ENCODE measurements at regions not wholly inside any gene's neighbourhood (a gene's known extent, or its start where the extent isn't known, plus 50 kb on each side); places are given as distances from the start of the nearest gene placed in this dataset.

DNA sequence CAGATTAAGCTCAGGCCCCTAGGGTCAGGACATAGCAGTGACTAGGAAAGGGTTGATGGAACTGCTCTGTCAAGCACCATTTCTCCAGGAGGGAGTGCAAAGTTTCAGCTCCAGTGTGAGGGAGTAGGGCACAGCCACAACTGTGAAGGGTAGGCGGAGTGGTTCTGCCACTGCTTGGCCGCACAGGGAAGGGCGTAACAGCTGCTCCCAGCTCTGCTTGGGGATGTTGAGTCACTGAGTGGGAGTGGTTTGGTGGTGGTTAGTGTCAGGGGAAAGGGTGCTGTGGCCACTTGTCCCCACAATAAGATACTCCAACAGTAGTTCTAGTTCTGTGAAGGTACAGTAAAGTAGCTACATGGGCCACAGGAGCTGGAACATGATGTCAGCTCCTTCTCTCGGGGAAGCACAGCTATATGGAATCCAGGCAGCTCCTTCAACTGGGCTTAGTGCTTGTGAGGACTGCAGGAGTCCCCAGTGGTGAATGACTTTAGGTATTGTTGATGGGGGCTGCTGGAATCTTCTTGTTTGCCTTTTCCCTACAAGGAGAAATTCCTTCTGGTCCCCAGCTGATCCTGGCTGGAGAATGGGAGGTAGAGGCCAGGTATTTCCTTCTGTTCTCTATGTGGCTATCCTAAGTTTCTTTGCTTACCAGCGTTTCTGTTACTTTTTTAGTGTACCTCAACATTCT is 314.5 kb downstream of the SPATA31D1 start:
- no peak overlapping the region for H3K4me3 ChIP-seq (ENCODE audit: low read depth, low read length)
- TF ChIP-seq, protein P1, sequence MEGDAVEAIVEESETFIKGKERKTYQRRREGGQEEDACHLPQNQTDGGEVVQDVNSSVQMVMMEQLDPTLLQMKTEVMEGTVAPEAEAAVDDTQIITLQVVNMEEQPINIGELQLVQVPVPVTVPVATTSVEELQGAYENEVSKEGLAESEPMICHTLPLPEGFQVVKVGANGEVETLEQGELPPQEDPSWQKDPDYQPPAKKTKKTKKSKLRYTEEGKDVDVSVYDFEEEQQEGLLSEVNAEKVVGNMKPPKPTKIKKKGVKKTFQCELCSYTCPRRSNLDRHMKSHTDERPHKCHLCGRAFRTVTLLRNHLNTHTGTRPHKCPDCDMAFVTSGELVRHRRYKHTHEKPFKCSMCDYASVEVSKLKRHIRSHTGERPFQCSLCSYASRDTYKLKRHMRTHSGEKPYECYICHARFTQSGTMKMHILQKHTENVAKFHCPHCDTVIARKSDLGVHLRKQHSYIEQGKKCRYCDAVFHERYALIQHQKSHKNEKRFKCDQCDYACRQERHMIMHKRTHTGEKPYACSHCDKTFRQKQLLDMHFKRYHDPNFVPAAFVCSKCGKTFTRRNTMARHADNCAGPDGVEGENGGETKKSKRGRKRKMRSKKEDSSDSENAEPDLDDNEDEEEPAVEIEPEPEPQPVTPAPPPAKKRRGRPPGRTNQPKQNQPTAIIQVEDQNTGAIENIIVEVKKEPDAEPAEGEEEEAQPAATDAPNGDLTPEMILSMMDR (IDR thresholded peaks at IDR 0.05; ENCODE audit: insufficient read depth, low read depth, low read length) = no peak

DNA sequence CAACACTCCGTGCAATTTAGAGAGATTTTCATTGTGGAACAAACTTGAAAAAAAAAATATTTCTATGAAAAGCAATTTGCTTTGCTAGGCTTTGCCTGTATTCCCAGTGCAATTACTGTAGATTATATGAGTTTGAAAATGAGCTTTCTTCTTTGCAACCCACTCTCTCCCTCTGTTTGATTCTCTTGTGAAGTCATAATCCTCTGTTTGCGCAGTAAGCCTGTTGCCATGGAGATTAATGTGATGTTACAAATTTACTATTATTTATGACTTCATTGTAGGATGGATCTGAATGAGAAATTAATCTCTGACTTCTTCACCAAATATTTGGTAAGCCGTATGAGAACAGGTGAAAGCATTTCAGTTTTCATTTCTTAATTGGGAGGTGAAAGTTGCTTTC is 320.3 kb downstream of the SPATA31D1 start:
- H3K4me3 ChIP-seq (ENCODE audit: low read depth, low read length) = no peak overlapping the region
- TF ChIP-seq, protein P1 (IDR thresholded peaks at IDR 0.05; ENCODE audit: insufficient read depth, low read depth, low read length) = no peak
- no peak for DNase-seq (ENCODE audit: low read depth)

More for the DNA sequence above, 314.5 kb downstream of the SPATA31D1 start:
- DNase-seq (ENCODE audit: low read depth) = no peak

DNA sequence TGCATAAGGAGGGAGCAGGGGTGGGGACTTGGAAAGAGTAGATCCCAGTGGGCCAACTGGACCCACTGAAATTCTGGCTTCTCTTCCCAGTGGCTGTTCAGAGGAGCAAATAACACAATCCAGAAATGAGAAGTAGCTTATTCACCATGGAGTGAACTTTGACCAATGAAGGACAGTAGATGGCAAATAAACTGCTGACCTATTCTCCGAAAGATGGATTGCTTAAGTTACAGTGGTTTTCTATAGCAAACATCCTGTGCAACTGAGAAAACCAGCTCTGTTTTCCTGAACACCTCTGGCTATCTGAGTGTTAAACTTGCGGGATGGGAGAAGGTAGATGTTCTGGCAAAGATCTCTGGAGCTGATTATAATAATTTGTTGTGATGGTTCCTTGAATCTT is 325.1 kb downstream of the SPATA31D1 start:
- DNase-seq (ENCODE audit: low read depth) = no peak
- TF ChIP-seq, protein P1 (IDR thresholded peaks at IDR 0.05; ENCODE audit: insufficient read depth, low read depth, low read length) = no peak
- H3K4me3 ChIP-seq (ENCODE audit: low read depth, low read length) = no peak overlapping the region

DNA sequence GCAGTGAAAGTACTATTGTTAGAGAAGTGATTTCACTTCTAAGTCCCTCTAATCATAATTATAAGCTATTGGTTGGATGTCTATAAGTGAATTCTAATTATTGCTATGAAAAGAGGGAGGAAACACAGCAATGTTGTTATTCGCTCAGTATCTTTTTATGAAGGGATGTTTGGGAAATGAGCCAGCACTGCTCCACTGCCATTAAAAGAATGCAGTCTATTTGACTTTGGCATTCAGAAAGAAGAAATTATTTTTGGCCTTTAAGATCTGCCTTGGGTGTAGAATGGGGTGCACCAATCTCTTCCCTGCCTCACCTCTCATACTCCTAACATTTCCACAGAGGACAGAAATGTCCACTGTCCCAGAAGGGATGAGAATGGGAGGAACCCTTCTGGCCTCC is 332.0 kb downstream of the SPATA31D1 start:
- TF ChIP-seq, protein P1 (IDR thresholded peaks at IDR 0.05; ENCODE audit: insufficient read depth, low read depth, low read length) = no peak
- no peak for DNase-seq (ENCODE audit: low read depth)
- H3K4me3 ChIP-seq (ENCODE audit: low read depth, low read length) = no peak overlapping the region

DNA sequence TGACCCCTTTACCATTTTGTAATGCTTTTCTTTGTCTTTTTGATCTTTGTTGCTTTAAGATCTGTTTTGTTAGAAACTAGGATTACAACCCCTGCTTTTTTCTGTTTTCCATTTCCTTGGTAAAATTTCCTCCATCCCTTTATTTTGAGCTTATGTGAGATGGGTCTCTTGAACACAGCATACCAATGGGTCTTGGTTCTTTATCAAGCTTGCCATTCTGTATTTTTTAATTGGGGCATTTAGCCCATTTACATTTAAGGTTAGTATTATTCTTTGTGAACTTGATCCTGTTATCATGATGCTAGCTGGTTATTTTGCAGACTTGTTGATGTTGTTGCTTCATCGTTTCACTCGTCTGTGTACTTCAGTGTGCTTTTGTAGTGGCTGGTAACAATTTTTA is 337.3 kb downstream of the SPATA31D1 start:
- TF ChIP-seq, protein P1 (IDR thresholded peaks at IDR 0.05; ENCODE audit: insufficient read depth, low read depth, low read length) = no peak
- DNase-seq (ENCODE audit: low read depth) = no peak
- no peak overlapping the region for H3K4me3 ChIP-seq (ENCODE audit: low read depth, low read length)

DNA sequence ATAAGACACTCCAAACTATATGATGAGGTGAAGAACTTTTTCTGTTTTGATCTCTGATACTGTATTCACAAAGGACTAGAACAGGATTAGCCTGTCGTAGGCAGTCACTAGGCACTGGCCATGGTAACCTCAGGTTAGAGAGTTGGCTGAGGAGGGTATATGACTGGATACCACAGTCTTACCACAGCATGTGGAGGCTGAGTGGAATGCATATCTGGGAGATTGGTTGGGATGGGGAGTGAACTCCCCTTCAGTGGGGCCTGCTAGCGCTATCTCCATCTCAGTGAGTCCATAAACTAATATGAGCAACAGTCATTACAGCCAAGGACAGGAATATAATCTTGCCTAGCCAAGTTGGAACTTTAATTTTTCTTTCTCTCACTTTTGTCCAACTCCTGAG is 339.1 kb downstream of the SPATA31D1 start:
- DNase-seq (ENCODE audit: low read depth) = no peak
- H3K4me3 ChIP-seq (ENCODE audit: low read depth, low read length) = no peak overlapping the region
- TF ChIP-seq, protein P1 (IDR thresholded peaks at IDR 0.05; ENCODE audit: insufficient read depth, low read depth, low read length) = no peak

DNA sequence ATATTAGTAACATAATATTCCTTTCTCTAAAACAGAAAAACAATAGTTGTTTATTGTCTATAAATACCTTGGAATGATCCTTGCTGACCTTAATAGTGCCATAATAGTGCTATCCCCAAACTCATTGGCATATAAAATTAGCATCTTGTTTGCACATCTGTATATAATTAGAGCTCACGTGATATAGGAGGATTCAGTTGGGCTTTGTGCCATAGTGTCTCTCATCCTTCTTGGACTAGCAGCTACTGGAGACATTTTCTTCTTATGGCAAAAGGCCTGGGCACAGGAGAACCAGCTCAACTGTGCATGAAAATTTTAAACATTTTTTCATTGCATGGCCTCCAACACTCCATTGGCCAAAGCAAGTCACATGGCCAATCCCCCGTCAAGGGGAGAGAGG is 342.5 kb downstream of the SPATA31D1 start:
- TF ChIP-seq, protein P1 (IDR thresholded peaks at IDR 0.05; ENCODE audit: insufficient read depth, low read depth, low read length) = no peak
- DNase-seq (ENCODE audit: low read depth) = no peak

More for the DNA sequence above, 342.5 kb downstream of the SPATA31D1 start:
- no peak overlapping the region for H3K4me3 ChIP-seq (ENCODE audit: low read depth, low read length)

All from fibroblast of villous mesenchyme (primary cell).